Thoracic aorta (tissue), 2 donors: ENCODE measurements at regions not wholly inside any gene's neighbourhood (a gene's known extent, or its start where the extent isn't known, plus 50 kb on each side); places are given as distances from the start of the nearest gene placed in this dataset.
A peak's percentile ranks its signal among the peaks of the same experiment; 100 is the strongest.

Source experiments
- ATAC-seq: fragments of 150-250 bp; one replicate; pipeline ENCODE4 v1.8.0; 2017; ENCODE audit warnings: low read depth; ENCODE audit not compliant: insufficient number of reproducible peaks, low FRiP score
- DNase-seq: peaks from one replicate; pipeline ENCODE4 v3.0.0-alpha.2; 2020; ENCODE audit warnings: low spot score
- H3K27ac ChIP-seq, 2 donors: fragments of 200-600 bp; sonication (generic); 1 replicate in 1 of 2; 2 replicates in 1 of 2; pipeline ENCODE4 v1.5.1; 2016; ENCODE audit warnings: mild to moderate bottlenecking in 2 of 2, moderate library complexity in 2 of 2
- H3K27me3 ChIP-seq: fragments of 200-600 bp; sonication (generic); replicated peaks from 2 replicates; pipeline ENCODE4 v1.6.0; 2016; ENCODE audit warnings: mild to moderate bottlenecking; ENCODE audit not compliant: insufficient read depth
- H3K36me3 ChIP-seq: fragments of 200-600 bp; sonication (generic); one replicate; pipeline ENCODE4 v1.5.1; 2016
- H3K4me1 ChIP-seq, 2 donors: fragments of 200-600 bp; sonication (generic); 1 replicate in 1 of 2; 2 replicates in 1 of 2; pipeline versions ENCODE4 v1.5.1 to v1.6.0; 2016; ENCODE audit warnings: low read depth in 2 of 2, mild to moderate bottlenecking in 1 of 2; ENCODE audit not compliant: control insufficient read depth in 1 of 2
- H3K4me3 ChIP-seq: fragments of 200-600 bp; sonication (generic); 2 replicates; pipeline ENCODE4 v1.5.1; 2016; ENCODE audit warnings: mild to moderate bottlenecking
- H3K9me3 ChIP-seq: fragments of 200-600 bp; sonication (generic); 2 replicates; pipeline ENCODE4 v1.5.1; 2016
- CTCF ChIP-seq: fragments of 200-600 bp; sonication (generic); IDR thresholded peaks from one replicate; pipeline ENCODE4 v1.5.1; 2019; ENCODE audit warnings: antibody characterized with exemption

- H3K9me3 ChIP-seq, result no peaks in the 10 kb centered on the region
Observed at GRCh38 chr19:30722761-30723160, 350.6 kb downstream of the ZNF536 start.

GRCh38 chr19:30722186-30722585 lies 350.0 kb downstream of the ZNF536 start:
- DNase-seq, result no peak

More at GRCh38 chr19:30722761-30723160, 350.6 kb downstream of the ZNF536 start:
- no peak for TF ChIP-seq CTCF
- H3K4me3 ChIP-seq, result no peak overlapping the region
- DNase-seq (no peak), ATAC-seq (no peak)
- no peaks in the 10 kb centered on the region for H3K27me3 ChIP-seq
- no peak overlapping the region for H3K27ac ChIP-seq
- H3K36me3 ChIP-seq, result no peaks in the 10 kb centered on the region
- peaks cover 0 to 7% of the 10 kb centered on the region in 2 donors for H3K4me1 ChIP-seq

GRCh38 chr19:30719999-30720345 lies 347.8 kb downstream of the ZNF536 start:
- no peak for TF ChIP-seq CTCF
- H3K36me3 ChIP-seq, result no peaks in the 10 kb centered on the region
- H3K27ac ChIP-seq, result no peak overlapping the region
- H3K4me1 ChIP-seq, result peaks cover 0 to 7% of the 10 kb centered on the region in 2 donors
- no peak for DNase-seq
- peak overlapping the region; percentile 69 for H3K4me3 ChIP-seq
- no peaks in the 10 kb centered on the region for H3K27me3 ChIP-seq
- H3K9me3 ChIP-seq, result no peaks in the 10 kb centered on the region
- no peak for ATAC-seq

More at GRCh38 chr19:30722186-30722585, 350.0 kb downstream of the ZNF536 start:
- no peak for ATAC-seq
- Histone ChIP-seq H3K36me3 (no peaks in the 10 kb centered on the region), H3K9me3 (no peaks in the 10 kb centered on the region), H3K4me1 (peaks cover 0 to 7% of the 10 kb centered on the region in 2 donors), H3K27ac (no peak overlapping the region), H3K27me3 (no peaks in the 10 kb centered on the region), H3K4me3 (no peak overlapping the region)
- no peak for TF ChIP-seq CTCF

DNA sequence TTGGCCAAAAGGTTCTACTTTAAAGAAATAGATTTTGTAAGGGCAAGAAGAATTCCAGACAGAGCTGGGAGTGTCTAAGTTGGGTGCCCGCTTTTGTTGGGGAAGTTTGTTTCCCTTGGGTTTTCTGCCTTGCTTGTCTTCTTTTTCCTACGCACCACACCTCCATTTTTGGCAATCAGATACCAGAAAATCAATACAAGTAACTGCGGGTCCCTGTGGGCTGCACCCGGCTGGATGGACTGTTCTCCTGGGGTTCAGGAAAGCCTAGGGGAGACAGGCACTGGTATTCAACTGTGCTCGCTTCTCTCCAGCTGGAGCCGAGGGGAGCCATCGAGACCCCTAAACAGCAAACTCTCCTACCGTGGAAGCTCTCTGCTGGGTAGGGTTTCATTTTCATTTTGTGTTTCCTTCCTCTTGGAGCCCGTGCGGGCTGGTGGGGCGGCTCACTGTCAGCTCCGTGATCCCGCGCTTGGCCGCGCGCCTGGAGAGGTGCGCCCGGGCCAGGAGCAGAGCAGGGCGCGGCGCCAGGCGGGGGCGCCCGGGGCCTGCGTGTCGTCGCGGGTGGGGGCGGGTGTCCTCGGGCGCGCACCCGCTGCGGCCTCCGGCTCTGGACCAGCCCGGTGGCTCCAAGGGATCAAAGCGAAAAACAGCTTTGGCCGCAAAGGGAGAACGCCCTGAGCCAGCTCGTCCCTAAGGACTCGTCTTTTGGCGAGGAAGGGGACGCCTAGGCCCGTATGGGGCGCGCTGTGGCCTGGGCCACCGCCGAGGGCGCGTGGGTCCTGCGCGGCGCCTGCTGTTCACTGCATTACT lies 347.2 kb downstream of the ZNF536 start:
- TF ChIP-seq CTCF, result no peak
- DNase-seq (no peak), ATAC-seq (no peak)
- H3K9me3 ChIP-seq, result no peaks in the 10 kb centered on the region
- H3K4me3 ChIP-seq, result peak overlapping the region; percentile 69
- no peaks in the 10 kb centered on the region for H3K36me3 ChIP-seq
- peaks cover 0 to 7% of the 10 kb centered on the region in 2 donors for H3K4me1 ChIP-seq
- no peaks in the 10 kb centered on the region for H3K27me3 ChIP-seq
- no peak overlapping the region for H3K27ac ChIP-seq

GRCh38 chr19:30718707-30719106 lies 346.5 kb downstream of the ZNF536 start:
- no peaks in the 10 kb centered on the region for H3K36me3 ChIP-seq
- no peak overlapping the region for H3K27ac ChIP-seq
- no peaks in the 10 kb centered on the region for H3K27me3 ChIP-seq
- H3K4me1 ChIP-seq, result peaks cover 0 to 7% of the 10 kb centered on the region in 2 donors
- ATAC-seq (no peak), DNase-seq (no peak)
- no peaks in the 10 kb centered on the region for H3K9me3 ChIP-seq
- H3K4me3 ChIP-seq, result peak overlapping the region; percentile 69
- TF ChIP-seq CTCF, result no peak
